Hematopoietic multipotent progenitor cell treated with erythropoietin and hydrocortisone succinate and interleukin-3 and kit ligand, for 6 days (in vitro differentiated cells): ENCODE measurements at regions not wholly inside any gene's neighbourhood (a gene's known extent, or its start where the extent isn't known, plus 50 kb on each side); places are given as distances from the start of the nearest gene placed in this dataset.

Experiments used
- DNase-seq: peaks from one replicate; pipeline ENCODE4 v3.0.0-alpha.2; 2015

DNA sequence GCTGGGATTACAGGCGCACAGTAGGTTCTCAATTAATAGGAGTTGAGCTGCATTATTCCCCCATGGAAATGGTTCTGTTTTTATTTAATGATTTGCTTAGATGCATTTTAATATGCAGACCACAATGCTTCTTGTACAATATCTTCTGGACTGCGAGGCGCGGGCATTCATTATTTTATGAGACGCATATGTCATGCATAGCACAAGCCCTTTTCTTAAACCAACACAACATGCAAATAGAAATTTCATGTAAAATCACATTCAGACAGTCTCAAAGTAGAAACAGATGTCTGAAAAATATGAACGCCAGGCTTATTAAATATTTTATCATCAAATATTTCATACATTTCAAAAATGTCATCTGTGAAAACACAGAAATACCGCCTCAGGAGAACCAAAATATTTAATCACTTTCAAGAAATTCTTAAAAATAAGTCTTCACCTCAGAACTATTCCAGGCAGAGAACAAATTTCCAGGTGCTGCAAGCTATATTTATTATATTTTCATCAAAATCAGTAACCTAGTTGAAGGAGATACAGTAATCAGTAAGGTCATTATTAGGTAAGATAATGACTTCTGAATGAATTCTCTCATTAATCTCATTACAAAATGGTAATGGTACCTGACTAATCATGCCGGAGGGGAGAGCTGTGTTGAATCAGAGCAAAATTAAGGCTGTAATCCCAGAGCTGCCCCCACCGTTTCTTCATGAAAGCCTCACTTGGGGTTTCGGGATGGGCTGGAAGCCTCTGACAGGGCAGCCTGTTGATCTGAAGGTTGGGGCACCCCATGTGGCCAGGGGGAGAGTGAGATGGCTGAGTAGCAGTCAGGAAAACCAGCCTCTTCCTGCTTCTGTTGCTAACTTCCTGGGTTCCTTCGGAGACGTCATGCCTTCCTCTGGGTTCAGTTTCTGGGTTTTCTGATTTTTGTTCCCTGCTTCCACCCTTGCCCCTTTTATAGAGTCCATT, 133.9 kb upstream of the ZNF618 start:
- DNase-seq: no peak

- no peak for DNase-seq
These were observed 133.2 kb upstream of the ZNF618 start for GRCh38 chr9:113742878-113743277.

DNA sequence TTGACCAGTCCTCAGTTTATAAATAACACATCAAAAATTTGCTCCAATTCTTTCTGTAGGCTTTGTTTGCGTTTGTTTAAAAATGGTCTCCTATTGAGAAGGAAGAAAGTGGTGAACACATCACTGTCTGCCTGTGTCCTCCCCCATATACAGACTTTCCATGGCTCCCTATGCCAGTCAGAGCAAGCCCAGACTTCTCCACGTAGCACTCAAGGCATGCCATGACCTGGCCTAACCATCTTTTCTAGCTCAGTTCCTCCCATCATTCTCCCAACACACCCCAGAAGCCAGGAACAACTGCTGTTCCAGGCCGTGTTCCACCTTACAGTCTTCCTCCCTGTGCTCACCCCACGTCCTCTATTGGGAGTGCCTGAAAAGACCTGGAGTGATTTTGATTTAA, 129.6 kb upstream of the ZNF618 start:
- DNase-seq: no peak

DNA sequence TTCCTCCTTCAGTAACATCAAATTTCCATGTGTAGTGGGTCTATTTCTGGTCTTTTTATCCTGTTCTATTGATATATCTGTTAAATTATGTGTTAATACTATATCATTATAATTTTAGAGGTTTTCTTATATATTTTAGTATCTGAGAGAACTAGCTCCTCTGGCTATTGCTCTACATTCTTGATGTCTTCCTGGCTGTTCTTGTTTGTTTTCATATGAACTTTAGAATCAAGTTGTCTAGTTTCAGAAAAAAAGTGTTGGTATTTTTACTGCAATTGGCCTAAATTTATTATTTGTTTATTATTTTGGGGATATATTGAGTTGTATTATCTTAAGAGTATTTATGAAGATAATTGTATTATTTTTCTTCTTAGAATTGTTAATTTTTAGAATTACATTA, 128.0 kb upstream of the ZNF618 start:
- no peak for DNase-seq

DNA sequence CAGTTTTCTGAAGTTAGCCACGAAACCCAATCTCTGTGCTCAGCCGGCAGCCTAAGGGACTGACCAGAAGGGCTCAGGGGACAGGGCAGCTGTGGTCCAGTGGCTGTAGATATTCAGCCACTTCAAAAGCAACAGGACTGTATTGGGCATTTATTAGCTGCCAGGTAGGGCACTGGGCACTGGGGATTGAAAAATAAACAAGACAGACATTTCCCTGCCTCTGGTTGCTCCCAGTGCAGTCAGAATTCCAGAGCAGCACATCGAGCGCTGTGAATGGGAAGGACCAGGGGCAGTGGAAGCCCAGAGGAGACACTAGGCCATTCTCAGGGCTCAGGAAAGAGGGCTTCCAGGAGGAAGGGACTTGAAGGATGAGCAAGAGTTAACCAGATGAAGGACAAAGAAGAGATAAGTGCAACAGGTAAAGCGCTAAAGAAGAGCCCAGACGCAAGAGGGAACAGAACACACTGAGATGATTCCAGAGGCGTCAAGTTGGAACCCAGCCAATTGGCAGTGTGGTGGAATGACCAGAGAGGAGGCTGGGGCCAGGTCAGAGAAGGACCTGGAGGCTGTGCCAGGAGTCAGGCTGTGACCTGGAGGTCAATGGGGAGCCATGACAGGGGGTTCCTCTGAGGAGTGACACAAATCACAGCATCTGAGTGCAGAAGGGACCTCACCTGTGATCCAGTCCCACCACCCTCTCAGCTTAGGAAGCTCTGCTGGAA, 122.5 kb upstream of the ZNF618 start:
- DNase-seq: no peak

DNA sequence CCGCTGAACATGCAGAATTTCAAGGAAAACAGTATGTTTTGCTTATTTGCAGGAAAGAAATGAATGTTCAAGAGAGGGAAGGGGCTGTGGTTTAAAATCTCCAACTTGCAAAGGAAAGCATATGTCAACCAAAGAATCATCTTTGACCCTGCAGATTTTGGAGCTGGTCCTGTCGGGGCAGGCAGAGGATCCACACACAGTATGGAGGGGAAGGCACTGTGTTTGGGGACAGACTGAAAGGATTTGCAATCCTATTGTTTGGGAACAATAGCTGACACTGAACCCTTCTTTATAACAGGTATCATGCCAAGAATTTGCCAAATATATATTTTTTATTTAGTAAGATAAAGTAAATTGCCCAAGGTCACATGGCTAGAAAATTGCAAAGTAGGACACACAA, 121.4 kb upstream of the ZNF618 start:
- no peak for DNase-seq

DNA sequence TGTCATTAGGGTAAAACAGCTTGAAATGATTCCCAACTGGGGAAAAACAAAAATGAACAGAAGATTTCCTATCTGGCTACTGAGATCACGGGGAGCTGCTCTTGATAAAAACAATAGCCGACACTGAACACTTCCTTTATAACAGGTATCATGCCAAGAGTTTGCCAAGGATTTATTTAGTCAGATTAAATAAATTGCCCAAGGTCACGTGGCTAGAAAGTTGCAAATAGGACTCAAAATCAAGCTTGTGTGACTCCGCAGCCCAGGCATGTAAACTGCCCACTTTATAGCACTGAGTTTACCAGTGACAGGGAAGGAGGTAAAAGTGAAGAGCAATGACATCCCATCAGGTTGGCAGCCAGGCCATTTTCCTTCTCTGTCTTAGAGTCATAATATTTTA, 120.7 kb upstream of the ZNF618 start:
- DNase-seq: no peak

DNA sequence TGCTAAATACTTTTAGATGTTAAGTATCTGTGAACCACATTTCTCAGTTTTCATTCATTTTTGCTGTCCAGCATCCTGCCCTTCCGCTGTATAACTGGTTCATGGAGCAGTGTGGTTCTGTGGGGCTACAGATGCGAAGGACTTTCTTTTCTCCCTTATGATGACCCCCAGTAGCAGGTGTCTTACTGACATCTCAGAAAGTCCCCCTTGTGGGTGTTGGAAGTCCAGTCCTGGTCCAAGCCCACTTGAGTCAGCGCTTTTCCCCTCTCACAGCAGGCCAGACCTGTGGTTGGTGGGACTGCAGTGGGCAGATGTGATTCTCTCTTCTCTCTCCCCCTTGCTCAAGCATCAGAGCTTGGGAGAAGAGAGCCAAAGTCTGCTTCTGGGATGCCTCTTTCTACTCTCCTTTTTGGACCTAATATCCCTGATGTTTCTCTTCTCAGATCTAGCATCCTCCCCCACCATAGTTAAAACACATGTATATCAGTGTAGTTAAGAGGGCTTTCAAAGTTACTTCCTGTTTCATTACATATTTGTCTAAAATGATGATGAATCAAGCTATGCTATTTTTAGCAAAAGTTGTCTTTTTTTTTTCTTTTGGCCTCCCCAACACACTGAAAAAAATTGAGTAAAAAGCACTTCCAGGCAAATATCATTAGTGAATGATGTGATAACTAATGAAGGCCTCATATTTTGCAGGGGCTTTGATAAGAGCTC, 119.5 kb upstream of the ZNF618 start:
- DNase-seq: no peak

DNA sequence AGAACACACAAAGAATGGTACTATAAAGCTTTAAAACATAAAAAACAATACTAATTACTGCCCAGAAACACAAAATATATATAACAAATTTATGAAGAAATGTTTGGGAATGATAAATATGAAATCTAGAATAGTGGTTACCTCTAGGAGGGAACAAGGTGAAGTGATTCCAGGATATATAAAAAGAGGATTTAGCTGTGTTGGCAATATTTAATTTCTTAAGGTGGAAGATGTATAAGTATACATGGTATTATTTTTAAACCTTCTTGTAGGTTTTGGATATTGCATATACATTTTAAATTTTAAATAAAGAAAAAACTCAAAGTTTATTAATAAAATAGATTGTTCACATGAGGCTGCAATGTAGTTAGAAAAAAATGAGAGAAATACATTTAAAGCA, 112.7 kb upstream of the ZNF618 start:
- DNase-seq: no peak

- DNase-seq: no peak
These were observed 111.5 kb upstream of the ZNF618 start for GRCh38 chr9:113764572-113764971.

DNA sequence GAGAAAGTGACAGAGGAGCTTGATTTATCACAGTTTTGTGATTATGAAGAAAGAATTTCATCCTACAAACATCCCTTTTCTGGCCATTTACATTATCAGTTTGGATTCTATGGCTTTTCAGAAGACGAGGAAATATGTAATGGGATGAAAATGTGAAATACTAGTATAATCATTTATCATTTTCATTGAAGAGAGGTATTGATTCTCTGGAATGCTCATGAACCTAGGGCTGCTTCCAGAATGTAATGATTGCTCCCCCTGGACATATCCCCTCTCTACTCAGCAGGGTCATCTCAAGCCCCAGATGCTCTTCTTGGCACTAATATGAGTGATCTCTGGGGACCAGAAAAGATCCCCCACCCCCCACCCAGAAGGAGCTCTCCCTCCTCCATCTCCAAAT, 106.7 kb upstream of the ZNF618 start:
- DNase-seq: no peak

GRCh38 chr9:113770396-113770795, 105.7 kb upstream of the ZNF618 start:
- DNase-seq: no peak

DNA sequence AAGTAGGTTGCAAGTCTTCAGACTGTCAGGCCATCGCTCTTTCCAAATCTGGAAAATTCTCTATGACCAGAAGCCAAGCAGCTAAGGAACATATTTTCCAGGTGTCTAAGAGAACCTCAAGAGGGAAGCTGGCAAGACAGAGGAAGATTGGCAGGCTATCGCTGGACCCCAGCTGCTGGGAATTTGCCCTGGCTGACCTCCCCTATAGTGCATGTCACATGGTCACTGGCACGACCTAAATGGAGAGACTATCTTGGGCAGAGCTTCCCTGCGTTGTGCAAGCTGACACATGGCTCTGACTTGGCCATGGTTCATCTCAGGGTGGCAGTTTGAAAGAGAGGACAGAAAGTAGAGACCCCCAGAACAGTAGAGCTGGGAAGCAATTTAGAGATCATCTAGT, 104.9 kb upstream of the ZNF618 start:
- no peak for DNase-seq

- DNase-seq: no peak
These were observed 103.8 kb upstream of the ZNF618 start for GRCh38 chr9:113772121-113772810.

GRCh38 chr9:113774963-113775362, 101.1 kb upstream of the ZNF618 start:
- DNase-seq: no peak

DNA sequence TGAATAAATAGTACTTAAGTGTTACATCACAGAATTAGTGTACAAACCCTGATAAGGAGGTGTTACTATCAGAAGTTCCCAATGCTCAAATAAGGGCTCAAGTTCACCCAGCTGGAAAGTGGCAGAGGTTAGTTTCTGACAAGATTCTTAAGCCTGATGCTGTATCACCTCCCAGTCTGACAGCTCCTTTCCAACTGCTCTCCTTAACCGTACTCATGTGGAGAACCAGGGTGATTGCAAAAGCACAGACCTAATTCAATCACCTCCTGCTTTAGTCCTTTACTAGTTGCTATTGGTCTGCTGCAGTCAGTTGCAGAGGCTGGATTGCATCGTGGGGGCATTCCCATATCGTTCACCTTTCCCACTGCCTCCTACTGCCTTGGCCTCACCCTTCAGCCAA, 100.4 kb upstream of the ZNF618 start:
- no peak for DNase-seq

GRCh38 chr9:113776194-113776593, 99.9 kb upstream of the ZNF618 start:
- no peak for DNase-seq

DNA sequence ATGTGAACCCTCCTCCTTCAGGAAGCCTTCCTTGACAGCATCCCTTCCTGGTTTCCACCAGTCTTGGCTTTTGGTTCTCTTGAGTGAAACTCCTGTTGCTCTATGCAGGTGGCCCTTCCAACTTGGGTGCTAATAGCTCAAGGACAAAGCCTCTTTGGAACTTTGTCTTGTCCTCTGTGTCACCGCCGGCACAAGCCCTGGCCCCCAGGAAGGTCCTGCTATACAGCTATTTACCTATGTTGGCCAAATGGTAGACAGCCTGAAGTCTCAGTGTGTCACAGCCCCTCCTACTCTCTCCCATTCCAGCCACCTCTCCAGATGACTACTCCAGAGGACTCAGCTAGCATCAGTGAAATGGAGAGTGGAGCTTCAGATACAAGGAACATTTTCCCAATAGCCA, 94.7 kb upstream of the ZNF618 start:
- no peak for DNase-seq

- no peak for DNase-seq
These were observed 94.2 kb upstream of the ZNF618 start for GRCh38 chr9:113781896-113782295.

DNA sequence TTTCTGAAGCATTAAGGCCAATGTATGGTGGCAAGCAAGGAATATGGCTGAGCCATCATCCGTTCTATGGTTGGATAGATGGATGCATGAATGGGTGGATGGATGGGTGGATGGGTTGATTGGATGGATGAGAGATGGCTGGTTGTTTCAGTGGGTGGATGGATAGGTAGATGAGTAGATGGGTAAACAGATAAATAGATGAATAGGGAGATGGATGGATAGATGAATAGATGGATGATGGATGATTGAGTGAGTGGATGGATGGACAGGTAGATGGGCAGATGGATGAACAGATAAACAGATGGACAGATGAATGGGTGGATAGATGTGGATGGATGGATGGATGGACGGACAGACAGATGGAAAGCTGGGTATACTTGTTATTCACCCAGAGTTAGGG, 92.6 kb upstream of the ZNF618 start:
- DNase-seq: no peak

DNA sequence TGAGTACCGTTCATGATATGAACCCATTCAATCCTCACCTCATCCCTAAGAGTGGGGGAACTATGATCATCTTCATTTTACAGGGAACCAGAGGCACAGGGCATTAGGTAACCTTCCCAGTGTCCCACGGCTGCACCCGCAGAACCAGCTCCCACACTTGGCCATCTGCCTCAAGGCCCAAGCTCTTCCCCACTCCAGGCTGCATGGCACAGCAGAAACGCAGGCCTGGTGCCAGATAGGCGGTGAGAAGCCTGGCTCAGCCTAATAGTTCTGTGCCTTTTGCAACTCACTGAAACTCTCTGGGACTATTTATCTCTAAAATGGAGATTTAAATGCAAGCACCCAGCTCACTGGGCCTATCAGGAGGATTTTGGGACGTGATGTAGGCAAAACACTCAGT, 90.8 kb upstream of the ZNF618 start:
- DNase-seq: no peak

DNA sequence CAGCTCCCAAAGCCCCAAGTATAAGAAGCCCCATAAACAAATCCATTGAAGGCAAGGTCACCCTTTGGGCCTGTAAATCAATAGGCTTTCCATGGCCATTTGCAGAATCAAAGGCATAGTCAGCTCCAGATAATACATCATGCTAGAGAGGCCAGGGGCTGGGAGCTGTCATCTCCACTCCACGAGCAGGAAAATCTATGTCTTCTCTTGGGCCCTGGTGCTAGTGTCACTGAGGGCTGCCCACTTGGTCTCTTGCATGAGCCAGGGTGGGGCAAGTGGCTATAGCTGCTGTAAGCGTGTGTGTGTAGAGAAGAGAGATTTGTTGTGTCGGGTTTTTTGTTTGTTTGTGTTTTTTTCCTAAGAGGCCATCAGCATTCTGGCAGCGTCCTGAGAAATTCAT, 90.0 kb upstream of the ZNF618 start:
- no peak for DNase-seq

DNA sequence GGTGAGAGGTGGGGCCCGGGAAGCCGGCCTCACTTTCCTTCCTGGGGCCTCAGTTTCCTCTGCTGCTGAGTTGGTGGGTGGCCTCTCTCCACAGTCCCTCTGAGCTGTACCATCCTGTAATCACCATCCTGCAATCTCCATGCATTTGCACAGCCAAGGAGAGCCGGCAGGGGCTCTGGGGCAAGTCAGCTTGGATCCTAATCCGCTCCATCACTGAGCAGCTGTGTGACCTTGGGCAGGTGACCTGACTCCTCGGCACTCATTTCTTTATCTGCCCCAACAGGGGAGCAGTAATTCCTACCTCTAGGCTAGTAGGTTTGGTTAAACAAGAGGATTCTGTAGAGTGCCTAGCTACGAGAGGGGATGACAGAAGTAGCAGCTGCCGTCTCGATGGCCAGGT, 88.2 kb upstream of the ZNF618 start:
- no peak for DNase-seq
